Thoracic aorta (tissue), 2 donors: ENCODE measurements at regions not wholly inside any gene's neighbourhood (a gene's known extent, or its start where the extent isn't known, plus 50 kb on each side); places are given as distances from the start of the nearest gene placed in this dataset.

Source experiments
- ATAC-seq: fragments of 150-250 bp; one replicate; pipeline ENCODE4 v1.8.0; 2017; ENCODE audit warnings: low read depth; ENCODE audit not compliant: insufficient number of reproducible peaks, low FRiP score
- DNase-seq: peaks from one replicate; pipeline ENCODE4 v3.0.0-alpha.2; 2020; ENCODE audit warnings: low spot score
- H3K27ac ChIP-seq, 2 donors: fragments of 200-600 bp; sonication (generic); 1 replicate in 1 of 2; 2 replicates in 1 of 2; pipeline ENCODE4 v1.5.1; 2016; ENCODE audit warnings: mild to moderate bottlenecking in 2 of 2, moderate library complexity in 2 of 2
- H3K27me3 ChIP-seq: fragments of 200-600 bp; sonication (generic); replicated peaks from 2 replicates; pipeline ENCODE4 v1.6.0; 2016; ENCODE audit warnings: mild to moderate bottlenecking; ENCODE audit not compliant: insufficient read depth
- H3K36me3 ChIP-seq: fragments of 200-600 bp; sonication (generic); one replicate; pipeline ENCODE4 v1.5.1; 2016
- H3K4me1 ChIP-seq, 2 donors: fragments of 200-600 bp; sonication (generic); 1 replicate in 1 of 2; 2 replicates in 1 of 2; pipeline versions ENCODE4 v1.5.1 to v1.6.0; 2016; ENCODE audit warnings: low read depth in 2 of 2, mild to moderate bottlenecking in 1 of 2; ENCODE audit not compliant: control insufficient read depth in 1 of 2
- H3K4me3 ChIP-seq: fragments of 200-600 bp; sonication (generic); 2 replicates; pipeline ENCODE4 v1.5.1; 2016; ENCODE audit warnings: mild to moderate bottlenecking
- H3K9me3 ChIP-seq: fragments of 200-600 bp; sonication (generic); 2 replicates; pipeline ENCODE4 v1.5.1; 2016
- TF ChIP-seq, protein P1 (sequence below): fragments of 200-600 bp; sonication (generic); IDR thresholded peaks from one replicate; pipeline ENCODE4 v1.5.1; 2019; ENCODE audit warnings: antibody characterized with exemption

DNA sequence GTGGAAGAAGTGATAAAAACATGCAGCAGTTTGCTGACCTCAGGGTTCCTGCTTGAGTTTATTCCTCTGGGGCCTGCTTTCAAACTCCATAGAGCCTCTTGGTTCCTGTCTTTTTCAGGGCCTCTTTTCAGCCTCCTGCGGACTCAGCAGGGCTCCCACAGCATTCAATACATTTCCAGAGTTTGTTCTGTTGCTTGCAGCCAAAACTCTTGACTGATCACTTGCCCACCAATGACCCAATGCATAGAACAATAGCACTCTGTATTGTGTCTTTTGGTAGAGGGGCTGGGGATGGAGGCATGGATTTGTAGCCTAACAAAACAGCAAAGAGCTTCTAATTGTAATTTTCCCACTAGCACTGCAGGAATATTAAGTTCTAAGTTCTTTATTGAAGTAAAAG, 50.8 kb upstream of the CREB5 start:
- Histone ChIP-seq H3K4me3 (no peak overlapping the region), H3K9me3 (no peaks in the 10 kb centered on the region), H3K27me3 (no peaks in the 10 kb centered on the region), H3K36me3 (no peaks in the 10 kb centered on the region), H3K27ac (no peak overlapping the region), H3K4me1 (no peaks in the 10 kb centered on the region)
- DNase-seq = no peak
- TF ChIP-seq, protein P1, sequence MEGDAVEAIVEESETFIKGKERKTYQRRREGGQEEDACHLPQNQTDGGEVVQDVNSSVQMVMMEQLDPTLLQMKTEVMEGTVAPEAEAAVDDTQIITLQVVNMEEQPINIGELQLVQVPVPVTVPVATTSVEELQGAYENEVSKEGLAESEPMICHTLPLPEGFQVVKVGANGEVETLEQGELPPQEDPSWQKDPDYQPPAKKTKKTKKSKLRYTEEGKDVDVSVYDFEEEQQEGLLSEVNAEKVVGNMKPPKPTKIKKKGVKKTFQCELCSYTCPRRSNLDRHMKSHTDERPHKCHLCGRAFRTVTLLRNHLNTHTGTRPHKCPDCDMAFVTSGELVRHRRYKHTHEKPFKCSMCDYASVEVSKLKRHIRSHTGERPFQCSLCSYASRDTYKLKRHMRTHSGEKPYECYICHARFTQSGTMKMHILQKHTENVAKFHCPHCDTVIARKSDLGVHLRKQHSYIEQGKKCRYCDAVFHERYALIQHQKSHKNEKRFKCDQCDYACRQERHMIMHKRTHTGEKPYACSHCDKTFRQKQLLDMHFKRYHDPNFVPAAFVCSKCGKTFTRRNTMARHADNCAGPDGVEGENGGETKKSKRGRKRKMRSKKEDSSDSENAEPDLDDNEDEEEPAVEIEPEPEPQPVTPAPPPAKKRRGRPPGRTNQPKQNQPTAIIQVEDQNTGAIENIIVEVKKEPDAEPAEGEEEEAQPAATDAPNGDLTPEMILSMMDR = no peak
- no peak for ATAC-seq

DNA sequence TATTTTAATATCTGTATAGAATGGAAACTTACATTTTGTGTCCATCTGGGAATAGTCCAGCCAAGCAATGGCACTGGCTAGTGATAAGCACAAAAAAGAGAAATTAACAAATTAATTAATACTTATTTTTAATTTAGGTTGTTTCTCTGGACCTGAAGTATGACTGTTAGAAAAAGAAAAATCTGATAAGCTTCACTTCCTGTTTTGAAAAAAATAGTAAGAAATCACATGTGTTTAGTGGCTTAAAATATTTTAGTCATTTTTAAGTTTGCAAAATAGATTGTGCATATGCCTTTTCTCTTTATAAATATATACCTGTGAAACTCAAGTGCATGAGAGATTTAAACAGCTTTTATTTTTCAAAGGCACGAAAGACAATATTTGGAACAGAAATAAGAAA, 50.1 kb upstream of the CREB5 start:
- DNase-seq (no peak), ATAC-seq (no peak)
- Histone ChIP-seq H3K4me1 (no peaks in the 10 kb centered on the region), H3K4me3 (no peak overlapping the region), H3K9me3 (no peaks in the 10 kb centered on the region), H3K27me3 (no peaks in the 10 kb centered on the region), H3K36me3 (no peaks in the 10 kb centered on the region), H3K27ac (no peak overlapping the region)
- TF ChIP-seq, protein P1 = no peak
